Kidney capillary endothelial cell (primary cell): ENCODE measurements at regions not wholly inside any gene's neighbourhood (a gene's known extent, or its start where the extent isn't known, plus 50 kb on each side); places are given as distances from the start of the nearest gene placed in this dataset.
"Not testable (repeated sequence)": the region's sequence is repeated elsewhere in the genome, so short reads cannot be mapped to it uniquely, and the experiment has no call there.

Experiments used
- DNase-seq: peaks from one replicate; pipeline ENCODE4 v3.0.0-alpha.2; 2018; ENCODE audit warnings: low spot score

- no peak for DNase-seq
Observed at GRCh38 chr7:119944601-119944972, 328.4 kb upstream of the KCND2 start.

- DNase-seq: no peak
Observed at GRCh38 chr7:119945822-119946221, 327.2 kb upstream of the KCND2 start.

DNA sequence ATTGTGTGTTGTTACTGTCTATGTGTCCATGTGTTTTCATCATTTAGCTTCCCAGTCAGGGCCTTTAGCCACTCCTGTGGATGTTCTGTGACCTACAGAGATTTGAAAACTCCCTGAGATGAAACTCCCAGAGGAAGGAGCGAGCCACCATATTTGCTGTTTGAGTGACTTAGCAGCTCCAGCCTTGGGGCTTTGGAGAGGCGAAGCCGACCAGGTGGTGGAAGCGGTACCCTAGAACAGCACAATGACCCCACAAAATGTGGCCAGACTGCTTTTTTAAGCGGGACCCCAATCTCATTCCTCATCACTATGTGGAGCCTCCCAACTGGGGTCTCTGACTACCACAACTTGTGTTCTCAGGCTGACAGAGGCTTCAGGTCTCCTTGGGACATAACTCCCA lies 323.9 kb upstream of the KCND2 start:
- no peak for DNase-seq

DNA sequence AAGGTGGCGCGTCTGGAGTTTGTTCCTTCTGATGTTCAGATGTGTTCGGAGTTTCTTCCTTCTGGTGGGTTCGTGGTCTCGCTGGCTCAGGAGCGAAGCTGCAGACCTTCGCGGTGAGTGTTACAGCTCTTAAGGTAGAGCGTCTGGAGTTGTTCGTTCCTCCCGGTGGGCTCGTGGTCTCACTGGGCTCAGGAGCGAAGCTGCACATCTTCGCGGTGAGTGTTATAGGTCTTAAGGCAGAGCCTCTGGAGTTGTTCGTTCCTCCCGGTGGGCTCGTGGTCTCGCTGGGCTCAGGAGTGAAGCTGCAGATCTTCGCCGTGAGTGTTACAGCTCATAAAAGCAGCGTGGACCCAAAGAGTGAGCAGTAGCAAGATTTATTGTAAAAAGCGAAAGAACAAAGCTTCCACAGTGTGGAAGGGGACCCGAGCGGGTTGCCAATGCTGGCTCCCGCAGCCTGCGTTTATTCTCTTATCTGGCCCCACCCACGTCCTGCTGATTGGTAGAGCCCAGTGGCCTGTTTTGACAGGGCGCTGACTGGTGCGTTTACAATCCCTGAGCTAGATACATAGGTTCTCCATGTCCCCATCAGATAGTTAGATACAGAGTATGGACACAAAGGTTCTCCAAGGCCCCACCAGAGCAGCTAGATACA lies 322.5 kb upstream of the KCND2 start:
- DNase-seq: not testable (repeated sequence)

DNA sequence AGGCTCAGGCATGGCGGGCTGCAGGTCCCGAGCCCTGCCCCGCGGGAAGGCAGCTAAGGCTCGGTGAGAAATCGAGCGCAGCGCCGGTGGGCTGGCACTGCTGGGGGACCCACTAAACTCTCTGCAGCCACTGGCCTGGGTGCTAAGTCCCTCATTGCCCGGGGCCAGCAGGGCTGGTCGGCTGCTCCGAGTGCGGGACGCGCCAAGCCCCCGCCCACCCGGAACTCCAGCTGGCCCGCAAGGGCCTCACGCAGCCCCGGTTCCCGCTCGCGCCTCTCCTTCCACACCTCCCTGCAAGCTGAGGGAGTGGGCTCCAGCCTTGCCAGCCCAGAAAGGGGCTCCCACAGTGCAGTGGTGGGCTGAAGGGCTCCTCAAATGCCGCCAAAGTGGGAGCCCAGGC lies 321.4 kb upstream of the KCND2 start:
- DNase-seq: not testable (repeated sequence)

GRCh38 chr7:119957335-119957734 lies 315.6 kb upstream of the KCND2 start:
- DNase-seq: no peak

DNA sequence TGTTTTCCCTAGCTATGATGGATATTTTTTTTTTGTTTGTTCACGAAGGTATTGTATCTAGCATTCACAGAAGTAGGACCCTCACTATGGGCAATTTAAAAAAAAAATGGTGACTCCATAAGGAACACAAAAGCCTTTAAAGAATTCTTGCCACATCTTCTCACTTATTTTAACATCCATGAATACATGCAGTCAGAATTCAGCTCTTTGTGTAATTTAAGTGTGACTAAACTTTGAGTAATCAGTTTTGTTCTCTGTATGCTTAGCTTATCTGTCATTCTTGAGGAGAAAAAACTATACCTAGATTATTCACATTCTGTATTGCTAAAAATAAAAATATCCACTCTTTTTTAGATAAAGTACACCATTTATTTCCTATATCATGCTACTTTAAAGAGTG lies 313.2 kb upstream of the KCND2 start:
- DNase-seq: no peak

- DNase-seq: no peak
Observed at GRCh38 chr7:119963654-119964053, 309.3 kb upstream of the KCND2 start.

DNA sequence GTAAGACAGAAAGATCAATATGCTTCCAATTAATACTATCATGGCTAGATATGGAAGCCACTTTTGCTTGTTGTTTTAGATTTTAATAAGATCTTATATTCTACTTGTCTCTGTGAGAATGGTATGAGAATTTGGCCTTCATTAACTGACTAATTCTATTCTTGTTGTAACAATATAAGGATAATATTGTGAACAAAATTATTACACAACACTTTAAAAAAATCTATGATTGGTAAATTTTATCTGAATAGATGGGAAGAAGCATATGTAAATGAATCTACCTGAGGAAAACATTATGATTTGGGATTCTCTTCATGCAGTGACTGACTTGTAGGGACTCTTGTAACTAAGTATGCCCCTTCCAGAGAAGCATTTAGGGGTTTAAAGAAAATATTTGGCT lies 308.9 kb upstream of the KCND2 start:
- no peak for DNase-seq

GRCh38 chr7:119964788-119965542 lies 308.0 kb upstream of the KCND2 start:
- no peak for DNase-seq

DNA sequence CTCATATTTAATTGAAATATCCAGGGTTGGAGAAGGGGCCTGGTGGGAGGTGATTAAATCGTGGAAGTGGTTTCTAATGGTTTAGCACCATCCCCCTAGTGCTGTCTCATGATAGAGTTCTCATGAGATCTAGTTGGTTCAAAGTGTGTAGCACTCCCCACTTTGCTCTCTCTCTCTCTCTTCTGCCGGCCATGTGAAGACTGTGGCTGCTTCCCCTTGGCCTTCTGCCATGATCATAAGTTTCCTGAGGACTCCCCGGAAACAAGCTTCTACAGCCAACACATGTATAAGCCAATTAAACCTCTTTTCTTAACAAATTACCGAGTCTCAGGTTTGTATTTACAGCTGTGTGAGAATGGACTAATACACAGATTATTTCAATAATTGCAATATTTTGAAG lies 305.8 kb upstream of the KCND2 start:
- no peak for DNase-seq

- not testable (repeated sequence) for DNase-seq
Observed at GRCh38 chr7:119968411-119968810, 304.6 kb upstream of the KCND2 start.

- no peak for DNase-seq
Observed at GRCh38 chr7:119969054-119969453, 303.9 kb upstream of the KCND2 start.

- DNase-seq: no peak
Observed at GRCh38 chr7:119969763-119970162, 303.2 kb upstream of the KCND2 start.

- no peak for DNase-seq
Observed at GRCh38 chr7:119974972-119975371, 298.0 kb upstream of the KCND2 start.

GRCh38 chr7:119982884-119983283 lies 290.1 kb upstream of the KCND2 start:
- DNase-seq: no peak

GRCh38 chr7:119983468-119983867 lies 289.5 kb upstream of the KCND2 start:
- no peak for DNase-seq

DNA sequence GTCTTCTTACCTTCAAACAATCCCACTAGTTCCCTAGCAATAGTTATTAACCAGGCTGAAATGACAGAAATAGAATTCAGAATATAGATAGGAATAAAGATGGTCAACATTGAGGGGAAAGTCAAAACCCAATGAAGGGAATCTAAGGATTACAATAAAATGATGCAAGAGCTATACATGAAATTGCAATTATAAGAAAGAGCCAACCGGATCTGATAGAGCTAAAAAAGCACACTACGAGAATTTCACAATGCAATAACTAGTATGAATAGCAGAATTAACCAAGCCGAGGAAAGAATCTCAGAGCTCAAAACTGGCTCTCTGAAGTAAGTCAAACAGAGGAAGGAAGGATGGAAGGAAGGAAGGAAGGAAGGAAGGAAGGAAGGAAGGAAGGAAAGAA lies 288.7 kb upstream of the KCND2 start:
- DNase-seq: no peak

DNA sequence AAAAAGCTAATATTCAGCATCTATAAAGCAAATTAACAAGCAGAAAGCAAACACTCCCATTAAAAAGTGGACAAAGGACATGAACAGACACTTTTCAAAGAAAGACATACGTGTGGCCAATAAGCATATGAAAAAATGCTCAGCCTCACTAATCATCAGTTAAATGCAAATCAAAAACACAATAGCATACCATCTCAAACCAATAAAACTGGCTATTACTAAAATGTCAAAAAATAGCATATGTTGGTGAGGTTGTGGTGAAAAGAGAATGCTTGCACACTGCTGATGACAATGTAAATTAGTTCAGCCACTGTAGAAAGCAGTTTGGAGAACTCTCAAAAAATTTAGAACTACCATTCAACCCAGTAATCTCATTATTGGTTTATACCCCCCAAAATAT lies 284.6 kb upstream of the KCND2 start:
- DNase-seq: no peak

GRCh38 chr7:119994928-119995327 lies 278.0 kb upstream of the KCND2 start:
- no peak for DNase-seq

- DNase-seq: no peak
Observed at GRCh38 chr7:119996634-119997033, 276.3 kb upstream of the KCND2 start.

DNA sequence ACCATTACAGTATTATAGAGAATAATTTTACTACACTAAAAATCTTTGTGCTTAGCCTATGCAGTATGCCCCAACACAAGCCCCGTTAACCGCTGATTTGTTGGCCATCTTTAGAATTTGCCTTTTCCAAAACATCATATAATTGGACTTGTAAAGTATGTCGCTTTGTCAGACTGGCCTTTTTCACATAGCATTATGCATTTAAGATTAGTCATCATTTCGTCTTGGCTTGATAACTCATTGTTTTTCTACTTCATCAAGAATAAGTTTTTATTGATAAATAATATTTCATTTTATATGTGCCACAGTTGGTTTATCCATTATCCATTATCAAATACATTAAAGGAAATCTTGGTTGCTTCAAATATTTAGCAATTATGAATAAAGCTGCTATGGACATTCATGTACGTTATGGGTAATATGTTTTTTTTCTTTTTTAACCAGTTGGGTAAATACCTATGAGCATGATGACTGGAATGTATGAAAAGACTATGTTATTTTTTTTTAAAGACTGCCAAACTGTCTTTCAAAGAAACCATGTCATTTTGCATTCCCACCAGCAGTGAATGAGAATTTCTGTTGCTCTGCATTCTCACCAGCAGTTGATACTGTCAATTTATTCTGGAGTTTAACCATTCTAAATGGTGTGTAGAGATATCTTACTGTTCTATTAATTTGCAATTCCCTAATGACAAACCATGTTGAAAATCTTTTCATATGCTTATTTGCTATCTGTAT lies 273.1 kb upstream of the KCND2 start:
- no peak for DNase-seq

GRCh38 chr7:120005720-120006119 lies 267.3 kb upstream of the KCND2 start:
- no peak for DNase-seq
